Activated CD8-positive, alpha-beta memory T cell treated with anti-CD3 and anti-CD28 coated beads, Interleukin-2, amount 10 ng/mL, durations not matched to agents 7 days and 5 days (primary cell): ENCODE measurements at regions not wholly inside any gene's neighbourhood (a gene's known extent, or its start where the extent isn't known, plus 50 kb on each side); places are given as distances from the start of the nearest gene placed in this dataset.
"Not testable (repeated sequence)": the region's sequence is repeated elsewhere in the genome, so short reads cannot be mapped to it uniquely, and the experiment has no call there.

Experiments used
- ATAC-seq: fragments of 150-1000 bp; cut with Tn5 transposase; one replicate; pipeline ENCODE4 v1.10.0; 2021; ENCODE audit warnings: moderate library complexity
- CTCF ChIA-PET: fragments of 350-600 bp; sonication (Branson Sonifier 250); formaldehyde crosslinking; loops from one replicate; lab custom pipeline; 2021; ENCODE audit warnings: antibody characterized with exemption; lab: Charles Lee
- DNase-seq: peaks from one replicate; pipeline ENCODE4 v3.0.0-alpha.2; 2020
- H3K27ac Mint-ChIP-seq: one replicate; pipeline ENCODE4 v1.8.0; 2021; ENCODE audit warnings: mild to moderate bottlenecking, mixed read lengths
- H3K27me3 Mint-ChIP-seq: one replicate; pipeline ENCODE4 v1.8.0; 2021; ENCODE audit warnings: mixed read lengths
- H3K36me3 Mint-ChIP-seq: one replicate; pipeline ENCODE4 v1.8.0; 2021; ENCODE audit warnings: mild to moderate bottlenecking, mixed read lengths
- H3K4me1 Mint-ChIP-seq: one replicate; pipeline ENCODE4 v1.8.0; 2021; ENCODE audit warnings: mixed read lengths
- H3K4me3 Mint-ChIP-seq: one replicate; pipeline ENCODE4 v1.8.0; 2021; ENCODE audit warnings: mild to moderate bottlenecking, moderate library complexity, mixed read lengths
- H3K9me3 Mint-ChIP-seq: one replicate; pipeline ENCODE4 v1.8.0; 2022; ENCODE audit warnings: low read depth, mixed read lengths

GRCh38 chr3:135559802-135560201 lies 405.7 kb upstream of the PPP2R3A start:
- H3K4me3 Mint-ChIP-seq, result no peak overlapping the region
- no peaks in the 10 kb centered on the region for H3K4me1 Mint-ChIP-seq
- ATAC-seq, result no peak
- no peaks in the 10 kb centered on the region for H3K36me3 Mint-ChIP-seq
- H3K9me3 Mint-ChIP-seq, result no peaks in the 10 kb centered on the region
- no peak for DNase-seq
- H3K27me3 Mint-ChIP-seq, result no peaks in the 10 kb centered on the region
- no peak overlapping the region for H3K27ac Mint-ChIP-seq
- CTCF ChIA-PET, result no interaction called here

DNA sequence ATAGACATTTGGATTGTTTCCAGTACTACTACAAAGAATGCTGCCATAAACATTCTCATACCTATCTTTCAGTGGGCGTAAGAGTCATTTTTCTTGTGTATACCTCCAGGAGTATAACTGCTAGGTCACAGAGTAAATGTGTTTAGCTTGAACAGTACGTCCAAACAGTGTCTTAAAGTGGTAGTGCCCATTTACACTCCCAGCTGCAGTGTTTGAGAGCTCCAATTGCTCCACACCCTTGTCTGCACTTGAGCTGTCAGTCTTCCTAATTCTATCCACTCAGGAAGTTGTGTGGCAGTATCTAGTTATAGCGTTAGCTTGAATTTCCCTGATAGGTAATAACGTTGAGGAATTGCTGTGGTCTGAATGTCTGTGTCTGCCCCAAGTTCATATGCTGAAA lies 404.7 kb upstream of the PPP2R3A start:
- no peak for ATAC-seq
- Mint-ChIP-seq H3K27ac (no peak overlapping the region), H3K4me1 (no peaks in the 10 kb centered on the region), H3K27me3 (no peaks in the 10 kb centered on the region), H3K36me3 (no peaks in the 10 kb centered on the region), H3K4me3 (no peak overlapping the region), H3K9me3 (no peaks in the 10 kb centered on the region)
- CTCF ChIA-PET, result no interaction called here
- no peak for DNase-seq

GRCh38 chr3:135564696-135565095 lies 400.8 kb upstream of the PPP2R3A start:
- no peak overlapping the region for H3K4me3 Mint-ChIP-seq
- ATAC-seq (no peak), DNase-seq (no peak)
- CTCF ChIA-PET, result no interaction called here
- H3K27ac Mint-ChIP-seq, result no peak overlapping the region
- H3K4me1 Mint-ChIP-seq, result no peaks in the 10 kb centered on the region
- no peaks in the 10 kb centered on the region for H3K36me3 Mint-ChIP-seq
- no peaks in the 10 kb centered on the region for H3K9me3 Mint-ChIP-seq
- H3K27me3 Mint-ChIP-seq, result no peaks in the 10 kb centered on the region

DNA sequence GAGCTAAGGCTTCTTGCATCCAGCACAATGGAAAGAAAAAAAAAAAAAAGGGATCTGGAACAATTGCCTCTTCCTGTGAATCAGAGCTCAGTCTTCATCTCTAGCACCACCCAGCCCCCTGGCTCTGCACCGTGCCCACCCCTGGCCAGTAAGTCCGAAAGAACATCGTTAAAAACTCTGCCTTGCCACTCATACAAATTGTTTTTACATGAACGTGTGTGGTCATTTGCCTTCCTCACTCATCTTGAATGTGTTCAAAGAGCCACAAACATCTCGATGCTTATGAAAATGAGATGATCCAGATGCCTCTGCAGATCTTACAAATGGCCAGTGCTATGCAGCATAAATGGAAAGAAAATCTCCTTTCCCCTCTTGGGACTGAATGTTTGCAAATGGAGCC lies 400.0 kb upstream of the PPP2R3A start:
- CTCF ChIA-PET, result no interaction called here
- DNase-seq (no peak), ATAC-seq (no peak)
- Mint-ChIP-seq H3K36me3 (no peaks in the 10 kb centered on the region), H3K9me3 (no peaks in the 10 kb centered on the region), H3K27me3 (no peaks in the 10 kb centered on the region), H3K4me1 (no peaks in the 10 kb centered on the region), H3K4me3 (no peak overlapping the region), H3K27ac (no peak overlapping the region)

GRCh38 chr3:135567223-135567622 lies 398.3 kb upstream of the PPP2R3A start:
- CTCF ChIA-PET, result no interaction called here
- Mint-ChIP-seq H3K4me3 (no peak overlapping the region), H3K27me3 (no peaks in the 10 kb centered on the region), H3K36me3 (no peaks in the 10 kb centered on the region), H3K9me3 (no peaks in the 10 kb centered on the region), H3K27ac (no peak overlapping the region), H3K4me1 (no peaks in the 10 kb centered on the region)
- no peak for DNase-seq
- no peak for ATAC-seq

DNA sequence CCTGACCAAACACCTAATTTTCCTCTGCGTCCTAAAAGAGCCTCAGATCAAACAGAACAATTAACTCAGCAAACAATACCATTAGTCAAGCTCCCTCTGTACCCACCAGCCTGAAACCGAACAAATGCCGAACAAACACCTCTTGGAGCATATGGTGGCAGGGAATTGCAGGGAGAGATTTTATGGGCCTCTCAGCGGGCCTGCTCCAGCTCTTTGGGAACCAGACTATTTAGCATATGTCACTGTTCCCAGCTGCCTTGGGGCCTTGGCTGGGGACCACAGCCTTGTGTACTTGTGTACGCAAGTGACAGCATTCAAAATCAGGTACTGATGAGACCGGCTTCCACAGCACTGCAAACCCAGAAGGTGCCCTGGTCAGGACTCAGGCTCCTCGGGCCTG lies 388.8 kb upstream of the PPP2R3A start:
- no peak for ATAC-seq
- peaks cover 4% of the 10 kb centered on the region for H3K9me3 Mint-ChIP-seq
- no peak overlapping the region for H3K4me3 Mint-ChIP-seq
- CTCF ChIA-PET, result no interaction called here
- DNase-seq, result no peak
- H3K36me3 Mint-ChIP-seq, result no peaks in the 10 kb centered on the region
- H3K27me3 Mint-ChIP-seq, result no peaks in the 10 kb centered on the region
- H3K4me1 Mint-ChIP-seq, result no peaks in the 10 kb centered on the region
- no peak overlapping the region for H3K27ac Mint-ChIP-seq

- CTCF ChIA-PET, result no interaction called here
- no peak overlapping the region for H3K27ac Mint-ChIP-seq
- no peaks in the 10 kb centered on the region for H3K4me1 Mint-ChIP-seq
- H3K9me3 Mint-ChIP-seq, result peaks cover 4% of the 10 kb centered on the region
- no peak for ATAC-seq
- DNase-seq, result no peak
- H3K4me3 Mint-ChIP-seq, result no peak overlapping the region
- no peaks in the 10 kb centered on the region for H3K27me3 Mint-ChIP-seq
- no peaks in the 10 kb centered on the region for H3K36me3 Mint-ChIP-seq
Observed at GRCh38 chr3:135581806-135582205, 383.7 kb upstream of the PPP2R3A start.

DNA sequence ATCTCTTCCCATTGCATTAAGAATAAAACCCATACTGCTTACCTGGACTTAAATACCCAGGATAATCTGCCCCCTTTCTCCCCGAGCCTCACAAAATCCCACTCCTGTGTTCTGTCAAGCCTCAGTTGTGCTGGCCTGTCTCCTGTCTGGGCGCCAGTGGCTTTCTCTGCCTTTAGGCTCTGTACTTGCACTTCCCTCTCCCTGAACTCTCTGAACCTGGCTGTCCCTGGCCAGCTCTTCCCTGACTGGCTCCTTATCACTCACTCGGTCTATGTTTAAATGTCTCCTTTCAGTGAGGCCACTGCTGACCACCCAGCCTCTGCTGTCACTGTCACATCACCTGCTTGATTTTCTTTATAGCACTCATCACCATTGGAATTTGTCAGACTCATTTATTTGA lies 382.7 kb upstream of the PPP2R3A start:
- DNase-seq, result no peak
- CTCF ChIA-PET, result no interaction called here
- Mint-ChIP-seq H3K27me3 (no peaks in the 10 kb centered on the region), H3K4me3 (no peak overlapping the region), H3K9me3 (peaks cover 4% of the 10 kb centered on the region), H3K4me1 (no peaks in the 10 kb centered on the region), H3K27ac (no peak overlapping the region), H3K36me3 (no peaks in the 10 kb centered on the region)
- ATAC-seq, result no peak

- Mint-ChIP-seq H3K27me3 (no peaks in the 10 kb centered on the region), H3K27ac (no peak overlapping the region), H3K4me3 (no peak overlapping the region), H3K36me3 (no peaks in the 10 kb centered on the region), H3K4me1 (no peaks in the 10 kb centered on the region), H3K9me3 (peaks cover 6% of the 10 kb centered on the region)
- DNase-seq (no peak), ATAC-seq (no peak)
- CTCF ChIA-PET, result no interaction called here
Observed at GRCh38 chr3:135596563-135596962, 369.0 kb upstream of the PPP2R3A start.

DNA sequence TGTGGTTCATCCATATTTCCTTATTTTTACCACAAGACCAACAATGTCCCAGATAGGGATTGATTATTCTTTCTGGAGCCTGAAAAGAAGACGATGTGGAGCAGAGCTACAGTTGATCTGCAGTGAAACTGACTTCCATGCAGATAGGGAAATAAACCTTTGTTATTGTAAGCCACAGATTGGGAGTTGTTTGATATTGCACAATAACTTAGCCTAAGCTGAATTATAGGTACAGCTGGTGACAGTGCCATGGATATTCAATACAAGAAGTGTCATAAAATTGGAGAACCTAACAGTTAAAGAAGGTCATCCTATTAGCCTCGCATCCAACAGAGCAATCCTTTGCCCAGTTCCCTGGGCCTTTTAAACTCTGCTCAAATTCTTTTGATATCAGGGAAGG lies 367.7 kb upstream of the PPP2R3A start:
- peaks cover 5% of the 10 kb centered on the region for H3K9me3 Mint-ChIP-seq
- no peaks in the 10 kb centered on the region for H3K4me1 Mint-ChIP-seq
- CTCF ChIA-PET, result no interaction called here
- no peak for DNase-seq
- H3K36me3 Mint-ChIP-seq, result no peaks in the 10 kb centered on the region
- no peak overlapping the region for H3K4me3 Mint-ChIP-seq
- no peak overlapping the region for H3K27ac Mint-ChIP-seq
- no peak for ATAC-seq
- no peaks in the 10 kb centered on the region for H3K27me3 Mint-ChIP-seq

DNA sequence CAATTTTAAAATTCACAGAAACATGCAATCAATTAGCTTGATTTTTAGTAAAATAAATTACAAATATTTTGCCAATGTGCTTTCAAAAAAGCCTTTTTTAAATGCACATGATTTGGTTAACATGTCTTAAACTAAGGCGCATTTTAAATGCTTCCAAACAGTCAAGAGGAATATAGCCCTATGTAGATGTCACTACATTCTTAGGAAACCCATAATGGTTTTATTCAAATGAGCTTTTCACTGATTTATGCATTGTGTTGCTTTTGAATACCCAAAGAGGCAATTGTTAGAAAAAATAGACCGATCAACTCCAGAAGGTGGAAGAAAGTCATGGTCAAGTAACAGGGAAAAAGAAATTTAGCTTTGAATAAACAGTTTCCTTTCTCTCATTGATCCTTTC lies 366.9 kb upstream of the PPP2R3A start:
- no peak for DNase-seq
- H3K27me3 Mint-ChIP-seq, result no peaks in the 10 kb centered on the region
- CTCF ChIA-PET, result no interaction called here
- no peak overlapping the region for H3K4me3 Mint-ChIP-seq
- H3K27ac Mint-ChIP-seq, result no peak overlapping the region
- H3K4me1 Mint-ChIP-seq, result no peaks in the 10 kb centered on the region
- H3K36me3 Mint-ChIP-seq, result no peaks in the 10 kb centered on the region
- no peak for ATAC-seq
- H3K9me3 Mint-ChIP-seq, result peaks cover 2% of the 10 kb centered on the region

DNA sequence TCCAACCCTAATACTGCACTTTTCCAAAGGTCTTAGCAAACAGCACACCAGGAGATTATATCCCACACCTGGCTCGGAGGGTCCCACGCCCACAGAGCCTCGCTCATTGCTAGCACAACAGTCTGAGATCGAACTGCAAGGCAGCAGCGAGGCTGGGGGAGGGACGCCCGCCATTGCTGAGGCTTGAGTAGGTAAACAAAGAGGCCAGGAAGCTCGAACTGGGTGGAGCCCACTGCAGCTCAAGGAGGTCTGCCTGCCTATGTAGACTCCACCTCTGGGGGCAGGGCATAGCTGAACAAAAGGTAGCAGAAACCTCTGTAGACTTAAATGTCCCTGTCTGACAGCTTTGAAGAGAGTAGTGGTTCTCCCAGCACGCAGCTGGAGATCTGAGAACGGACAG lies 361.0 kb upstream of the PPP2R3A start:
- ATAC-seq, CTCF ChIA-PET, H3K36me3 Mint-ChIP-seq, H3K4me3 Mint-ChIP-seq, H3K9me3 Mint-ChIP-seq, H3K27ac Mint-ChIP-seq, H3K4me1 Mint-ChIP-seq, H3K27me3 Mint-ChIP-seq, DNase-seq: not testable (repeated sequence)

DNA sequence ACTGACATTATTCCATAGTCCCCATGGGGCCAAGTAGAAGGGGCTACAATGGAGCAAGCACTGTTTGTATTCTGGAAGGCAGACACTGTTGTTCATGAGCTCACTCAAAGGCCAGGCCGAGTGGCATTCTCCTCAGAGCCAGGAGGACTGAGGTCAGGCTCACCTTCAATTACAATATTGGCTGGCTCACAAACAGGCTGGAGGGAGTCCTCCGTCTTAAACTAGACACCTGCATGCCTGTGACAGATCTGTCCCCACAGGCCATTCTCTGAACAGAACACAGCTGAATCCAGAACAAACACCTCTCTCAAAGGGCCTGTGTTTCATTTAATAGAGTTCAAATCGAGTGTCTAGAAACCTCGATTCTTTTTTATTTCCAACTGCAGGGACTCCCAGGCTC lies 347.4 kb upstream of the PPP2R3A start:
- no peaks in the 10 kb centered on the region for H3K4me1 Mint-ChIP-seq
- ATAC-seq, result no peak
- H3K4me3 Mint-ChIP-seq, result no peak overlapping the region
- no peak for DNase-seq
- CTCF ChIA-PET, result no interaction called here
- no peaks in the 10 kb centered on the region for H3K36me3 Mint-ChIP-seq
- no peaks in the 10 kb centered on the region for H3K27me3 Mint-ChIP-seq
- H3K27ac Mint-ChIP-seq, result no peak overlapping the region
- H3K9me3 Mint-ChIP-seq, result no peaks in the 10 kb centered on the region

DNA sequence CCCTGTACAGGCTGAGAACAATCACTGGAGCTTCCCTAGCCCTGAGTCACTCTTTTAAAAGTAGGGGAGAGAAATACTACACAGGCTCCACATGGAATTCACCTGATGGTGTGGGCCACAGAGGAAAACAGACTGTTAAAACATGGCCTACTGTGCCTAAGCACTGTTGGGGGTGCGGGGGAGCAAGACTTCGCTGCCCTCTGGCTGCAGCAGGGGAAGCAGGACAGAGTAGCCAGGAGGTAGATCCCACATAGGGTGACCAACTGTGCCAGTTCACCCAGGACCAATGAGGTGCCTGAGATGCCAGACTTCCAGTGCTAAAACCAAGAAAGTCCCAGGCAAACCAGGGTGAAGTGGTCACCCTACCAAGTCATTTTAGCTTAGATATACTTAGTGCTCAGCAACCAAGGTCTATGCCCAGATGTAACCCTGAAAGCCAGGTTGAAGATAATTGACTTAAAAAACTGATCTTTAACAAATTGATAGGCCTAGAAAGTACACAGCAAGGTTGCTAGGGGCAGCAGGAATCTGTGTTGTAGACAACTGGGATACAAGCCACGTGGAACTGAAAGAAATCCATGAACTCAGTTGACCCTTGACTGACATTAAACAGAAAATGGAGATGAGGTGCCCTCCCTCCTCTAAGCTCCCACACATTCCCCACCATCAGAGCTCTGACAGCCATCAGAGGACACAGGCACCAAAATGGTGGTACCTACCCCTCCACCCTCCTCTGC lies 344.2 kb upstream of the PPP2R3A start:
- DNase-seq (no peak), ATAC-seq (no peak)
- no peaks in the 10 kb centered on the region for H3K27me3 Mint-ChIP-seq
- H3K27ac Mint-ChIP-seq, result no peak overlapping the region
- no peaks in the 10 kb centered on the region for H3K4me1 Mint-ChIP-seq
- CTCF ChIA-PET, result no interaction called here
- H3K4me3 Mint-ChIP-seq, result no peak overlapping the region
- no peaks in the 10 kb centered on the region for H3K9me3 Mint-ChIP-seq
- H3K36me3 Mint-ChIP-seq, result no peaks in the 10 kb centered on the region

- Mint-ChIP-seq H3K27me3 (no peaks in the 10 kb centered on the region), H3K9me3 (no peaks in the 10 kb centered on the region), H3K4me3 (no peak overlapping the region), H3K36me3 (no peaks in the 10 kb centered on the region), H3K4me1 (no peaks in the 10 kb centered on the region), H3K27ac (no peak overlapping the region)
- ATAC-seq, result no peak
- DNase-seq, result no peak
- CTCF ChIA-PET, result no interaction called here
Observed at GRCh38 chr3:135622215-135622614, 343.3 kb upstream of the PPP2R3A start.
